GM10248 (cell line): ENCODE measurements at regions not wholly inside any gene's neighbourhood (a gene's known extent, or its start where the extent isn't known, plus 50 kb on each side); places are given as distances from the start of the nearest gene placed in this dataset.

Source experiments
- CTCF ChIA-PET: fragments of 300-600 bp; sonication (Branson Sonifier 250); formaldehyde crosslinking; extraction: SDS; loops from one replicate; lab custom pipeline; 2021; ENCODE audit warnings: antibody characterized with exemption; lab: Yijun Ruan, JAX
- POLR2A ChIA-PET: fragments of 350-650 bp; sonication (Branson Sonifier 250); formaldehyde crosslinking; extraction: SDS; loops from one replicate; lab custom pipeline; 2020; ENCODE audit warnings: antibody characterized with exemption; lab: Yijun Ruan, JAX
- DNase-seq: peaks from one replicate; pipeline ENCODE4 v3.0.0; 2012; ENCODE audit errors: extremely low spot score
- TF ChIP-seq, protein P1 (sequence below): IDR thresholded peaks from 2 replicates; pipeline ENCODE4 v1.5.1; 2012; ENCODE audit warnings: mild to moderate bottlenecking, low read depth; ENCODE audit errors: extremely low read depth, missing control alignments, control extremely low read depth

DNA sequence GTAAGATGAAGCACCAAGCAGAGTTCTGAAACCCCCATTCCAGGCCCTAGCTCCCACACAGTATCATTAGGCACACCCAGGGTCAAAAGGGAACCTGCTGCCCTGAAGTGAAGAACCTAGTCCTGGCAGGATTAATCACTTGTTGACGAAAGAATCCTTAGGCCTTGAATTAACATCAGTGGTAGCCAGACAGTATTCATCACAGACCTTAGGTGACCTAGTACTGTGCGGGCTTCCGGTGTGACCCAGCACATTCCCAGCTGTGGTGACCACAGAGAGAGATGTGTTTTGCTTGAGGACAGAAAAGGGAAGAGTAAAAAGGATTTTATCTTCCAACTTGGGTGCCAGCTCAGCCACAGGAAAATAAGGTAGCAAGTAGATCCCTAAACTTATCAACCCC, 1071.4 kb upstream of the FAM98A start:
- ChIA-PET CTCF (interaction anchor here (1.2 to 1.5 kb wide), 2 partner anchors 10 to 22 kb away, joined by 3 to 5 read pairs; no protein-coding TSS in a partner anchor), POLR2A (no interaction called here)
- TF ChIP-seq, protein P1, sequence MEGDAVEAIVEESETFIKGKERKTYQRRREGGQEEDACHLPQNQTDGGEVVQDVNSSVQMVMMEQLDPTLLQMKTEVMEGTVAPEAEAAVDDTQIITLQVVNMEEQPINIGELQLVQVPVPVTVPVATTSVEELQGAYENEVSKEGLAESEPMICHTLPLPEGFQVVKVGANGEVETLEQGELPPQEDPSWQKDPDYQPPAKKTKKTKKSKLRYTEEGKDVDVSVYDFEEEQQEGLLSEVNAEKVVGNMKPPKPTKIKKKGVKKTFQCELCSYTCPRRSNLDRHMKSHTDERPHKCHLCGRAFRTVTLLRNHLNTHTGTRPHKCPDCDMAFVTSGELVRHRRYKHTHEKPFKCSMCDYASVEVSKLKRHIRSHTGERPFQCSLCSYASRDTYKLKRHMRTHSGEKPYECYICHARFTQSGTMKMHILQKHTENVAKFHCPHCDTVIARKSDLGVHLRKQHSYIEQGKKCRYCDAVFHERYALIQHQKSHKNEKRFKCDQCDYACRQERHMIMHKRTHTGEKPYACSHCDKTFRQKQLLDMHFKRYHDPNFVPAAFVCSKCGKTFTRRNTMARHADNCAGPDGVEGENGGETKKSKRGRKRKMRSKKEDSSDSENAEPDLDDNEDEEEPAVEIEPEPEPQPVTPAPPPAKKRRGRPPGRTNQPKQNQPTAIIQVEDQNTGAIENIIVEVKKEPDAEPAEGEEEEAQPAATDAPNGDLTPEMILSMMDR, result no peak
- no peak for DNase-seq

DNA sequence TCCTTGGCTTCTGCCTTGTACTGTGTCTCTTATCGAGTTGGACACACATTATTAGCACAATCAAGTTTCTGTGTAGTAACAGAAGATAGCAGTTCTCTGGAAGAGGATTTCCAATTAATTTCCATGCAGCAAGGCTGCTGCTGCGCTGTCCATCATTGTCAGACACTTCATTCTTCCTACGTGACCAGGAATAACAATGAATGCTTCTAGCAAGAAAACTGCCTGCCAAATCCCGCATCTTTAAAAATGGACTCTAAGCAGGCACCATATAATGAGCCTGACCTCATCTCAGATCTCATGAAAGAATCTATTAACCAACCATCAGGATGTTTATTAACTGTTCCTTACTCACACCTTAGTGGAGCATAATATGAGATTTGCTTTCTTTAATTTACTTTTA, 1067.7 kb upstream of the FAM98A start:
- DNase-seq, result no peak
- POLR2A ChIA-PET, result no interaction called here
- CTCF ChIA-PET, result no interaction called here
- TF ChIP-seq, protein P1, result no peak

DNA sequence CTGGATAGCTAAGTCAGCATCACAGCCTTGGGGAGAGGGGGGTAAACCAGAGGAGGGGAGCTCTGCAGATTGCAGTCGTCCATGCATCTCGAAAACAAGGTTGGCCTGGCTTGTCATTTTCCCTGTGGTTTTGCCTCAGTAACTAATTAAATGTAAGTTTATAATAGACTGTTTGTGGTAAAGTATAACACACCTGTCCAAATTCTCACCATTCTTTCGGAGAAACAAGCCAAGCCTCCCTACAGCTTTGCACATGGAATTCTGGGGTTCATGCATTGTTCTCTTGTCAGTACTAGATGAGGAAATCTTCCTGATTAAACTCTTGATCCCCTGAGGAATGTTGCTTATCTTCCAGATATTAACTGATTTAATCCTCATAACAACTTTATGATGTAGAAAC, 1065.2 kb upstream of the FAM98A start:
- TF ChIP-seq, protein P1, result no peak
- no peak for DNase-seq
- ChIA-PET CTCF (no interaction called here), POLR2A (no interaction called here)

DNA sequence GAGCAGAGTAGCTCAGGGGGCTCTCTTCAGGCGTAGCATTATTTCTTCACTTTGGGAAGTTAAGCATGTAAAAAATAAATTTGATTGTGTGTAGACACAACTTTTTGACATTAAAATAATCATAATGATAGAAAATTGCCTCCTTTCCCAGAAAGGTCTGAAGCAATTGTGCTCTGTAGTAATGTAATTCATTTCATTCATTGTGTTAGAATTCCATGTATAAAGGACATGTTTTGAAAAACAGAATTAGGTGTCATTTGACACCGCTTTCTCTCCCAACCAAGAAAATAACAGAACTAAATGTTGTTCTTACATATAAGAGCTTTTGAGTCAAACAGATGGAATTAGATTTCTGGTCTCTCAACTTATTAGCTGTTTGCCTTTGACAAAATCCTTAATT, 1064.2 kb upstream of the FAM98A start:
- ChIA-PET CTCF (no interaction called here), POLR2A (no interaction called here)
- TF ChIP-seq, protein P1, result no peak
- no peak for DNase-seq

DNA sequence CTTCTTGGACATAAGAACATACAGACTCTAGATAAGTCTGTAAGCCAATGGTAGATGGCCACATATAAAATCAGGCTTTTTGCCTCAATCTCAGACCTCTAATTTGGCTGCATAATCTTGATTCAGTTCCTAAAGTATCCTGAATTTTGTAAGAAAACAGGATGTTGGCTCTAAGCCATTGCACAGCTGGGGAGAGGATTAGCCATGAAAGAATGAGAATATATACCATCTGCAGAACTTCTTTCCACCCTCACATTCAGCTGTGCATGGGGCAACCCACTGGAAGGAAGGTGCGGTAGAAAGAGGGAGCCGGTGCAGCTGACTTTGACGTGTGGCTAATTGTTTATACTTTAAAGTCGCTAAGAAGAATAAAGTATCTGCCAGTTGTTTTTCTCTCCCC, 1061.6 kb upstream of the FAM98A start:
- ChIA-PET CTCF (no interaction called here), POLR2A (no interaction called here)
- TF ChIP-seq, protein P1, result no peak
- no peak for DNase-seq

DNA sequence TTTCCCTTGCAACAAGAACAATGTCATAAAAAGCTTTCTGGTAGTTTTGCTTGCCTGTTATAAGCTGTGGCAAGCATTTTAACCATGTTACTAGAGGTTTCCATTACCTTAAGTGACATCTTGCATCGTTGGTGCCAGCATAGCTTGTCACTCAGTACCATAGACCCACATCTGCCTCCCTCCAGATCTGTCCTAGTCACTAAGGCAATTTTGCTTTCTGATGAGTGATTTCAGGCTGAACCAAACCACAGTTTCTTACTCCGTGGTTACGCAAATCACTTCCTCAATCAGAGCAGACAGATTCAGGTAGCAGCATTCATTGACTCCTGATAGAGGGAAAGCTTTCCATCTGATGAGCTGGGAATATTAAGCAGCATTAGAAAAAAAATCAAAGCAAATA, 1057.5 kb upstream of the FAM98A start:
- DNase-seq, result no peak
- CTCF ChIA-PET, result no interaction called here
- POLR2A ChIA-PET, result no interaction called here

More for the DNA sequence above, 1057.5 kb upstream of the FAM98A start:
- TF ChIP-seq, protein P1, result no peak
